ENCODE measurements at regions not wholly inside any gene's neighbourhood (a gene's known extent, or its start where the extent isn't known, plus 50 kb on each side); places are given as distances from the start of the nearest gene placed in this dataset.

DNA sequence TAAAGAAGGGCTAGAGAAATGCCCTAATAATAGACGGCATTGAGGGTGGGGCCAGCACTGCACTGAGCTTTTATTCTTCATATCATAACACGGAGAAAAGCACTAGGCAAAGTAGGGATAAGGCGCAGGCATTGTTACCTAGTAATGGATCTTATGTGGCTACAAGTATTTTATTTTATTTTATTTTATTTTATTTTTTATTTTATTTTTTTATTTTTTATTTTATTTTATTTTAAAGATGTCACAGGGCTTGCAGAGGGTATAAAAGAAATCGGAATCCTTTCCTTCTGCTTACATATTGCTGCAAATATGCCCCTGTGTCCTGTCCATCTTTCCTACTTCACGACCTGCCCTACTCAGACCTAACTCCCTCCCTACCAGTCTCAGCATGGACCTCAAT, 452.0 kb upstream of the KIRREL3 start:
- ChIA-PET POLR2A (no interaction called here), CTCF (no interaction called here)
- DNase-seq (ENCODE audit: low read depth, low spot score) = no peak
- no peaks in the 10 kb centered on the region for H3K4me1 ChIP-seq (ENCODE audit: control insufficient read depth, extremely low read depth, insufficient read depth, low read length)
- H3K9me3 ChIP-seq (replicated peaks; ENCODE audit: control insufficient read depth, insufficient read depth, low read length) = no peaks in the 10 kb centered on the region
- TF ChIP-seq EZH2 (IDR thresholded peaks at IDR 0.05; ENCODE audit: borderline replicate concordance, low read depth, low read length, severe bottlenecking) = no peak
- BruUV-seq (replicated peaks) = no TSS peak
- H2AFZ ChIP-seq (ENCODE audit: low read depth, low read length) = no peak overlapping the region
- H4K20me1 ChIP-seq (replicated peaks; ENCODE audit: control insufficient read depth, extremely low read depth, insufficient read depth, low read length) = no peaks in the 10 kb centered on the region
- no peaks in the 10 kb centered on the region for H3K36me3 ChIP-seq (ENCODE audit: control insufficient read depth in 2 of 2, extremely low read depth in 1 of 2, insufficient read depth in 2 of 2, low read length in 2 of 2)
- no peak for FAIRE-seq
- no peak overlapping the region for H3K4me2 ChIP-seq (ENCODE audit: insufficient read depth, low read length)
- H3K79me2 ChIP-seq (ENCODE audit: control insufficient read depth, insufficient read depth, low read length) = no peaks in the 10 kb centered on the region
- H3K9me1 ChIP-seq (replicated peaks; ENCODE audit: control insufficient read depth, extremely low read depth, insufficient read depth, low read length) = no peaks in the 10 kb centered on the region
- dilution Hi-C loops (cut with MboI; ENCODE audit: extremely low pct_ligation_motif_present, low sequenced_read_pairs) (no loop called here), intact Hi-C loops (cut with micrococcal nuclease) (no loop called here)
- no peaks in the 10 kb centered on the region for H3K27me3 ChIP-seq (ENCODE audit: control insufficient read depth in 2 of 2, insufficient read depth in 2 of 2, low read length in 2 of 2)
- H3K4me3 ChIP-seq (replicated peaks in 1 of 3; ENCODE audit: insufficient read depth in 1 of 3, low read depth in 1 of 3, low read length in 3 of 3) = no peak overlapping the region
- H3K9ac ChIP-seq (replicated peaks; ENCODE audit: extremely low read depth, insufficient read depth, low read length) = no peak overlapping the region
- no peak overlapping the region for H3K27ac ChIP-seq (ENCODE audit: insufficient read depth, low read depth, low read length)

DNA sequence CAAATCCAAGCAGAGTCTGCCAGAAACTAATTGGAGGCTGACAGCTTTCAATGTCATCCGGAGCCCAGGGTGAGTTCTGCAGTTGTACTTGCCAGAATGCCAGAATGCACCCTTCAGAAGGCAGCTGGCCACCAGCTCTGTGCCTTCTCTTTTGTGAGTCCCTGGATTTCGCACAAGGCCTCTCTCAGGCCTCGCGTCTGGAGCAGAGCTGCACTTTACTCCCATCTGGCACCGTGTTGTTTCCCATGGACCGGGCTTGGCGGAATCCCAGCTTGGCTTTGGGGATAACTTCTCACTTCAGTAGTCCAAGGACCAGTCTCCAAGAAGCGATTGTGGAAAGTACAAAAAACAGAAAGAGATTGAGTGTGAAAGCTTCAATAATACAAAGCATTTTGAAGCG, 451.3 kb upstream of the KIRREL3 start:
- POLR2A ChIA-PET = no interaction called here
- H3K9me1 ChIP-seq (replicated peaks; ENCODE audit: control insufficient read depth, extremely low read depth, insufficient read depth, low read length) = no peaks in the 10 kb centered on the region
- intact Hi-C loops (cut with micrococcal nuclease) (no loop called here), dilution Hi-C loops (cut with MboI; ENCODE audit: extremely low pct_ligation_motif_present, low sequenced_read_pairs) (no loop called here)
- no TSS peak for BruUV-seq (replicated peaks)
- H3K79me2 ChIP-seq (ENCODE audit: control insufficient read depth, insufficient read depth, low read length) = no peaks in the 10 kb centered on the region
- FAIRE-seq = no peak
- H3K4me2 ChIP-seq (ENCODE audit: insufficient read depth, low read length) = no peak overlapping the region
- no peak for TF ChIP-seq POLR2AphosphoS5 (IDR thresholded peaks at IDR 0.05; ENCODE audit: insufficient read depth, low read depth, low read length)
- no peak for TF ChIP-seq JUN (IDR thresholded peaks at IDR 0.05; ENCODE audit: borderline replicate concordance, insufficient read depth, insufficient read length, low read depth)
- no peak for TF ChIP-seq EZH2 (IDR thresholded peaks at IDR 0.05; ENCODE audit: borderline replicate concordance, low read depth, low read length, severe bottlenecking)
- TF ChIP-seq GATA2 (IDR thresholded peaks at IDR 0.05; ENCODE audit: insufficient read depth, insufficient read length, low read depth, low read length) = no peak
- no peak for TF ChIP-seq POLR2A (IDR thresholded peaks at IDR 0.05; ENCODE audit: low read depth, low read length)
- TF ChIP-seq MYC (IDR thresholded peaks at IDR 0.05; ENCODE audit: low read depth, low read length) = no peak
- H3K27ac ChIP-seq (ENCODE audit: insufficient read depth, low read depth, low read length) = no peak overlapping the region
- H4K20me1 ChIP-seq (replicated peaks; ENCODE audit: control insufficient read depth, extremely low read depth, insufficient read depth, low read length) = no peaks in the 10 kb centered on the region
- H2AFZ ChIP-seq (ENCODE audit: low read depth, low read length) = no peak overlapping the region
- H3K27me3 ChIP-seq (ENCODE audit: control insufficient read depth in 2 of 2, insufficient read depth in 2 of 2, low read length in 2 of 2) = no peaks in the 10 kb centered on the region
- H3K9me3 ChIP-seq (replicated peaks; ENCODE audit: control insufficient read depth, insufficient read depth, low read length) = no peaks in the 10 kb centered on the region
- no peaks in the 10 kb centered on the region for H3K4me1 ChIP-seq (ENCODE audit: control insufficient read depth, extremely low read depth, insufficient read depth, low read length)
- DNase-seq (ENCODE audit: low read depth, low spot score) = no peak
- H3K4me3 ChIP-seq (replicated peaks in 1 of 3; ENCODE audit: insufficient read depth in 1 of 3, low read depth in 1 of 3, low read length in 3 of 3) = no peak overlapping the region
- H3K36me3 ChIP-seq (ENCODE audit: control insufficient read depth in 2 of 2, extremely low read depth in 1 of 2, insufficient read depth in 2 of 2, low read length in 2 of 2) = no peaks in the 10 kb centered on the region
- CTCF ChIA-PET = no interaction called here
- no peak overlapping the region for H3K9ac ChIP-seq (replicated peaks; ENCODE audit: extremely low read depth, insufficient read depth, low read length)

Measured in endothelial cell of umbilical vein (primary cell).